MM.1S (cell line): ENCODE measurements at regions not wholly inside any gene's neighbourhood (a gene's known extent, or its start where the extent isn't known, plus 50 kb on each side); places are given as distances from the start of the nearest gene placed in this dataset.

Experiments
- DNase-seq: peaks from one replicate; pipeline ENCODE4 v3.0.0-alpha.2; 2015
- H2AFZ ChIP-seq: fragments of 300-600 bp; sonication (generic); 2 replicates; pipeline ENCODE4 v1.6.0; 2016; ENCODE audit warnings: antibody characterized with exemption, low read length
- H3F3A ChIP-seq: fragments of 300-600 bp; sonication (generic); 2 replicates; pipeline ENCODE4 v1.6.1; 2016; ENCODE audit warnings: mild to moderate bottlenecking, antibody characterized with exemption, low read length, moderate library complexity, mixed read lengths; ENCODE audit not compliant: insufficient read depth
- H3K27ac ChIP-seq: fragments of 300-600 bp; sonication (generic); 2 replicates; pipeline ENCODE4 v1.5.1; 2016; ENCODE audit warnings: mild to moderate bottlenecking, low read length
- H3K27me3 ChIP-seq: fragments of 300-600 bp; sonication (generic); replicated peaks from 2 replicates; pipeline ENCODE4 v1.6.0; 2016; ENCODE audit warnings: low read length; ENCODE audit not compliant: insufficient read depth
- H3K36me3 ChIP-seq: fragments of 300-600 bp; sonication (generic); replicated peaks from 2 replicates; pipeline ENCODE4 v1.6.1; 2016; ENCODE audit warnings: mild to moderate bottlenecking, low read length, mixed read lengths; ENCODE audit not compliant: insufficient read depth
- H3K4me1 ChIP-seq: fragments of 300-600 bp; sonication (generic); 2 replicates; pipeline ENCODE4 v1.6.1; 2016; ENCODE audit warnings: low read length, mixed read lengths
- H3K4me2 ChIP-seq: fragments of 300-600 bp; sonication (generic); 2 replicates; pipeline ENCODE4 v1.6.0; 2016; ENCODE audit warnings: low read depth, low read length
- H3K4me3 ChIP-seq: fragments of 300-600 bp; sonication (generic); 2 replicates; pipeline ENCODE4 v1.5.1; 2016; ENCODE audit warnings: low read length, mixed read lengths
- H3K79me2 ChIP-seq: fragments of 300-600 bp; sonication (generic); 2 replicates; pipeline ENCODE4 v1.6.1; 2016; ENCODE audit warnings: mixed run types, low read length, mixed read lengths
- H3K9ac ChIP-seq: fragments of 300-600 bp; sonication (generic); 2 replicates; pipeline ENCODE4 v1.6.1; 2016; ENCODE audit warnings: low read length, mixed read lengths
- H3K9me2 ChIP-seq: fragments of 300-600 bp; sonication (generic); replicated peaks from 2 replicates; pipeline ENCODE4 v1.6.1; 2016; ENCODE audit warnings: mild to moderate bottlenecking, low read length, mixed read lengths; ENCODE audit not compliant: insufficient read depth
- H3K9me3 ChIP-seq: fragments of 300-600 bp; sonication (generic); replicated peaks from 2 replicates; pipeline ENCODE4 v1.6.1; 2016; ENCODE audit warnings: mild to moderate bottlenecking, low read length, mixed read lengths; ENCODE audit not compliant: insufficient read depth
- H4K20me1 ChIP-seq: fragments of 300-600 bp; sonication (generic); 2 replicates; pipeline ENCODE4 v1.6.1; 2016; ENCODE audit warnings: mild to moderate bottlenecking, low read length, moderate library complexity, mixed read lengths; ENCODE audit not compliant: insufficient read depth
- EZH2 ChIP-seq: fragments of 300-600 bp; sonication (generic); optimal IDR thresholded peaks from 2 replicates; pipeline ENCODE3; 2017; ENCODE audit warnings: low read depth, mild to moderate bottlenecking, antibody characterized with exemption, low read length, mixed read lengths
- EZH2phosphoT487 ChIP-seq: fragments of 300-600 bp; sonication (generic); IDR thresholded peaks from 2 replicates; pipeline ENCODE4 v1.6.1; 2018; ENCODE audit warnings: antibody characterized with exemption, low read length
- TF ChIP-seq, protein P1 (sequence below): fragments of 300-600 bp; sonication (generic); IDR thresholded peaks from 2 replicates; pipeline ENCODE4 v1.5.1; 2016; ENCODE audit warnings: antibody characterized with exemption, low read length, mixed read lengths

DNA sequence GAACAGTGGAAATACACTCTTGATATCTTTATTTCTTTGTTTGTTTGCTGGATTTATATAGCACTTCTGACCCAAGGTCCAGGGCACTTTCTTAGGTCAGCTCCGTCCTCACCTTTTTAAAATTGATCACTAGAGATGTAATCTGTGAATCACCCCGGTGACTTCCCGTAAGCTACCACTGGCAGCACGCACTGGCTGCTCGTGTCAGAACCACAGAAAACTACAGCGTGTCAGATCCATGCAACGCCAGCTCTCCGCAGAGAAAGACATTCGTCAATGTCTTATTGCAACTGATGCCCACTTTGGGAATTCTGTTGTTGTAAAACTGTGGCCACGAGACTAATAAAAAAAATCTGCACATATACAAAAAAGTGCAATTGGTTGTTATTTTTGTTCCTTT, 779.4 kb upstream of the ZEB2 start:
- no peak overlapping the region for H3K4me2 ChIP-seq
- H3K9me3 ChIP-seq: no peaks in the 10 kb centered on the region; the same call in 1 of the 2 replicates
- no peaks in the 10 kb centered on the region for H3K27me3 ChIP-seq
- TF ChIP-seq EZH2phosphoT487 (no peak), EZH2 (no peak)
- TF ChIP-seq, protein P1, sequence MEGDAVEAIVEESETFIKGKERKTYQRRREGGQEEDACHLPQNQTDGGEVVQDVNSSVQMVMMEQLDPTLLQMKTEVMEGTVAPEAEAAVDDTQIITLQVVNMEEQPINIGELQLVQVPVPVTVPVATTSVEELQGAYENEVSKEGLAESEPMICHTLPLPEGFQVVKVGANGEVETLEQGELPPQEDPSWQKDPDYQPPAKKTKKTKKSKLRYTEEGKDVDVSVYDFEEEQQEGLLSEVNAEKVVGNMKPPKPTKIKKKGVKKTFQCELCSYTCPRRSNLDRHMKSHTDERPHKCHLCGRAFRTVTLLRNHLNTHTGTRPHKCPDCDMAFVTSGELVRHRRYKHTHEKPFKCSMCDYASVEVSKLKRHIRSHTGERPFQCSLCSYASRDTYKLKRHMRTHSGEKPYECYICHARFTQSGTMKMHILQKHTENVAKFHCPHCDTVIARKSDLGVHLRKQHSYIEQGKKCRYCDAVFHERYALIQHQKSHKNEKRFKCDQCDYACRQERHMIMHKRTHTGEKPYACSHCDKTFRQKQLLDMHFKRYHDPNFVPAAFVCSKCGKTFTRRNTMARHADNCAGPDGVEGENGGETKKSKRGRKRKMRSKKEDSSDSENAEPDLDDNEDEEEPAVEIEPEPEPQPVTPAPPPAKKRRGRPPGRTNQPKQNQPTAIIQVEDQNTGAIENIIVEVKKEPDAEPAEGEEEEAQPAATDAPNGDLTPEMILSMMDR: no peak
- no peaks in the 10 kb centered on the region for H3F3A ChIP-seq
- H3K27ac ChIP-seq: no peak overlapping the region
- H4K20me1 ChIP-seq: no peaks in the 10 kb centered on the region
- H3K79me2 ChIP-seq: no peaks in the 10 kb centered on the region
- DNase-seq: no peak
- H3K36me3 ChIP-seq: no peaks in the 10 kb centered on the region
- H3K4me1 ChIP-seq: no peaks in the 10 kb centered on the region
- no peak overlapping the region for H2AFZ ChIP-seq
- no peak overlapping the region for H3K4me3 ChIP-seq
- H3K9ac ChIP-seq: no peak overlapping the region
- no peaks in the 10 kb centered on the region for H3K9me2 ChIP-seq

DNA sequence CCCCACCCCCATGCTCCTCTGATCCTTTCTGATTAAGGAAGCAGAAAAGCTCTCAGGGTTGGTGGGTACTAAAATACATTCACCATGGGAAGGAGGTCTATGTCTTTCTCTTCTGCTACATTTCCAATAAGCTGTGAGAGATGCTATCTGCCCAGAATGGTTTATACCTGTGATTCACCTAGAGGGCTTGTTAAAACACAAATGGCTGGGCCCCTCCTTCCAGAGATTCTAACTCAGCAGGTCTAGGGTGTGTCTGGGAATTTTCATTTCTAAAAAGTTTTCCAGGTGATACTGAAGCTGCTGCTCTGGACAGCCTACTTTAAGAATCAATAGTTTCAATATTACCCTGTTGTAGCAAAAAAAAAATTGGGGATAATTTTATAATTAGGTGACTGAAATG, 772.2 kb upstream of the ZEB2 start:
- Histone ChIP-seq H3K9me3 (no peaks in the 10 kb centered on the region; the same call in 1 of the 2 replicates), H2AFZ (no peak overlapping the region), H3K9me2 (no peaks in the 10 kb centered on the region), H3K36me3 (no peaks in the 10 kb centered on the region), H3K27me3 (no peaks in the 10 kb centered on the region), H3K4me2 (no peak overlapping the region), H3K79me2 (no peaks in the 10 kb centered on the region), H3K4me3 (no peak overlapping the region), H3K9ac (no peak overlapping the region), H3F3A (no peaks in the 10 kb centered on the region), H3K4me1 (no peaks in the 10 kb centered on the region), H3K27ac (no peak overlapping the region), H4K20me1 (no peaks in the 10 kb centered on the region)
- no peak for DNase-seq
- TF ChIP-seq EZH2 (no peak), EZH2phosphoT487 (no peak)
- TF ChIP-seq, protein P1: no peak

DNA sequence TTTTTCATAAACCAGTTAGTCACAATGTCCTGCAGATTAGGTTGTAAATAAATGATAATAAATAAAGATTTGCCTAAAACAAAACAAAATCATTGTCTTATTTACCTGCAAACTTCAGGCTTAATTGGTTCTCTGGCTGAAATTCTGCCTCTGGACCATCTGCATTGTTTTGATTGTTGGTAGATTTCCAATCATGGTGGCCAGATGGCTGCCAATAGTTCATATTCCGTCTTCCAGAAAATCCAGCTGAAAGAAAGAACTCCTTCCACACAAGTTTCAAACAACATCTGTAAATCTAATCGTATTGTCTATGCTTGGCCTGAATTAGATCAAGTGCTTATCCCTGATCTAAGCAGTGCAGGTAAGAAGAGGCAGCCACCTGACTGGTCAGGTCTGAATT, 771.1 kb upstream of the ZEB2 start:
- H4K20me1 ChIP-seq: no peaks in the 10 kb centered on the region
- H2AFZ ChIP-seq: no peak overlapping the region
- H3K9ac ChIP-seq: no peak overlapping the region
- no peak overlapping the region for H3K4me3 ChIP-seq
- H3K9me2 ChIP-seq: no peaks in the 10 kb centered on the region
- DNase-seq: no peak
- no peaks in the 10 kb centered on the region for H3F3A ChIP-seq
- no peak overlapping the region for H3K4me2 ChIP-seq
- TF ChIP-seq EZH2phosphoT487: no peak
- no peaks in the 10 kb centered on the region; the same call in 1 of the 2 replicates for H3K9me3 ChIP-seq
- no peaks in the 10 kb centered on the region for H3K4me1 ChIP-seq
- no peak overlapping the region for H3K27ac ChIP-seq
- no peaks in the 10 kb centered on the region for H3K36me3 ChIP-seq
- H3K27me3 ChIP-seq: no peaks in the 10 kb centered on the region
- no peaks in the 10 kb centered on the region for H3K79me2 ChIP-seq

DNA sequence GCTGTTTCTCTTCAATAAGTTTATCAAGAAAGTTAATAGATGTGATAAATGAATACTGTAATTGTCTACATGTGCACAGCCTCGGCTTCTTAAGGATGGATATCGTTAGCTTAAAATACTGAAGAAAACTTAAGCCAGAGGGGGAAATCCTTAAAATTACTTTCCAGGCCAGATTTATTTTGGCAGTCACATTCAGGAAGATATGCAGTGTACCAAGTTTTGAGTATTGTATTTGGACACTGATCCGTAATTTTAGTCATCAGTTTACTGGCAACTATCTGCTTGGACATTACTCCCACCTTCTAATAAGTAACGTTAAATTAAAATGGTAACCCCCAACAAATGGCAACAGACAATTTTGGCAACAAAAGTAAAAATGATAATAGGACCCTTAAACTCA, 770.0 kb upstream of the ZEB2 start:
- no peak overlapping the region for H3K4me2 ChIP-seq
- no peaks in the 10 kb centered on the region for H4K20me1 ChIP-seq
- H3K4me1 ChIP-seq: no peaks in the 10 kb centered on the region
- H3K4me3 ChIP-seq: no peak overlapping the region
- no peak for DNase-seq
- H2AFZ ChIP-seq: no peak overlapping the region
- H3K9ac ChIP-seq: no peak overlapping the region
- H3K9me2 ChIP-seq: no peaks in the 10 kb centered on the region
- H3K9me3 ChIP-seq: no peaks in the 10 kb centered on the region
- no peaks in the 10 kb centered on the region for H3F3A ChIP-seq
- H3K27me3 ChIP-seq: no peaks in the 10 kb centered on the region
- no peak for TF ChIP-seq EZH2
- TF ChIP-seq, protein P1: no peak
- no peak for TF ChIP-seq EZH2phosphoT487
- H3K36me3 ChIP-seq: no peaks in the 10 kb centered on the region
- H3K79me2 ChIP-seq: no peaks in the 10 kb centered on the region
- no peak overlapping the region for H3K27ac ChIP-seq
